ENCODE measurements at regions not wholly inside any gene's neighbourhood (a gene's known extent, or its start where the extent isn't known, plus 50 kb on each side); places are given as distances from the start of the nearest gene placed in this dataset.

GRCh38 chr3:144314946-144315345 lies 343.3 kb downstream of the DIPK2A start:
- TF ChIP-seq POLR2A (IDR thresholded peaks at IDR 0.05) (no peak), CTCF (IDR thresholded peaks at IDR 0.05) (no peak)
